ENCODE measurements at regions not wholly inside any gene's neighbourhood (a gene's known extent, or its start where the extent isn't known, plus 50 kb on each side); places are given as distances from the start of the nearest gene placed in this dataset.

GRCh38 chr7:96953676-96954513 lies 51.5 kb upstream of the DLX6 start:
- in situ Hi-C loops (cut with MboI; ENCODE audit: low pct_unique_long_range_greater_than_20kb in 2 of 9, low sequenced_read_pairs in 9 of 9, unreplicated experiment in 9 of 9), result no loop called here
- H3K27ac ChIP-seq, result no peak overlapping the region

More at GRCh38 chr7:96953676-96954513, 51.5 kb upstream of the DLX6 start:
- no peaks in the 10 kb centered on the region for H3K4me1 ChIP-seq (replicated peaks in 1 of 2)
- H3K4me3 ChIP-seq, result no peak overlapping the region
- no peak for ATAC-seq (replicated peaks in 6 of 8)
- 25 to 80% (median 68%) methylated on average over 1 to 6 of the region's 6 CpGs for WGBS, 10 experiments
